ENCODE measurements at regions not wholly inside any gene's neighbourhood (a gene's known extent, or its start where the extent isn't known, plus 50 kb on each side); places are given as distances from the start of the nearest gene placed in this dataset.

GRCh38 chr12:83758888-83759631 lies 1072.4 kb downstream of the TMTC2 start:
- FAIRE-seq = no peak
- no peaks in the 10 kb centered on the region for H3K4me1 Mint-ChIP-seq (ENCODE audit: low read depth, unreplicated experiment)
- no peaks in the 10 kb centered on the region for H3K27me3 Mint-ChIP-seq (ENCODE audit: low read depth, unreplicated experiment)
- Histone ChIP-seq H4K20me1 (ENCODE audit: insufficient read depth, low read length) (no peaks in the 10 kb centered on the region), H3K9me3 (ENCODE audit: insufficient read depth, low read depth, low read length) (no peaks in the 10 kb centered on the region), H3K27me3 (ENCODE audit: insufficient read depth, low read length) (no peaks in the 10 kb centered on the region), H3K4me3 (ENCODE audit: insufficient read depth, low read depth, low read length) (no peak overlapping the region), H3K27ac (ENCODE audit: low read depth, low read length) (no peak overlapping the region), H3K9ac (ENCODE audit: low read length) (no peak overlapping the region), H3K4me1 (ENCODE audit: insufficient read depth, low read length) (no peaks in the 10 kb centered on the region), H3K4me2 (ENCODE audit: low read length) (no peak overlapping the region), H3K79me2 (ENCODE audit: insufficient read depth, low read length) (no peaks in the 10 kb centered on the region), H2AFZ (ENCODE audit: low read depth, low read length) (no peak overlapping the region), H3K36me3 (ENCODE audit: insufficient read depth, low read length) (no peaks in the 10 kb centered on the region)
- peaks cover 3% of the 10 kb centered on the region for H3K9me3 Mint-ChIP-seq (ENCODE audit: unreplicated experiment)
- no peak overlapping the region for H3K4me3 Mint-ChIP-seq (ENCODE audit: unreplicated experiment)
- DNase-seq (ENCODE audit: low read depth) = no peak
- TF ChIP-seq CTCF (IDR thresholded peaks at IDR 0.05; ENCODE audit: insufficient read depth, low read depth, low read length) (no peak), EZH2 (IDR thresholded peaks at IDR 0.05; ENCODE audit: insufficient read depth, low read length) (no peak)
- H3K27ac Mint-ChIP-seq (ENCODE audit: unreplicated experiment) = no peak overlapping the region
- H3K36me3 Mint-ChIP-seq (ENCODE audit: low read depth, unreplicated experiment) = no peaks in the 10 kb centered on the region

- Histone ChIP-seq H3K27me3 (ENCODE audit: insufficient read depth, low read length) (no peaks in the 10 kb centered on the region), H3K27ac (ENCODE audit: low read depth, low read length) (no peak overlapping the region), H3K9ac (ENCODE audit: low read length) (no peak overlapping the region), H3K36me3 (ENCODE audit: insufficient read depth, low read length) (no peaks in the 10 kb centered on the region), H3K79me2 (ENCODE audit: insufficient read depth, low read length) (no peaks in the 10 kb centered on the region), H3K4me2 (ENCODE audit: low read length) (no peak overlapping the region), H3K4me3 (ENCODE audit: insufficient read depth, low read depth, low read length) (no peak overlapping the region), H3K4me1 (ENCODE audit: insufficient read depth, low read length) (no peaks in the 10 kb centered on the region), H2AFZ (ENCODE audit: low read depth, low read length) (no peak overlapping the region), H4K20me1 (ENCODE audit: insufficient read depth, low read length) (no peaks in the 10 kb centered on the region), H3K9me3 (ENCODE audit: insufficient read depth, low read depth, low read length) (no peaks in the 10 kb centered on the region)
- DNase-seq (ENCODE audit: low read depth) = no peak
- no peak overlapping the region for H3K27ac Mint-ChIP-seq (ENCODE audit: unreplicated experiment)
- TF ChIP-seq EZH2 (IDR thresholded peaks at IDR 0.05; ENCODE audit: insufficient read depth, low read length) = no peak
- no peak for TF ChIP-seq CTCF (IDR thresholded peaks at IDR 0.05; ENCODE audit: insufficient read depth, low read depth, low read length)
- H3K36me3 Mint-ChIP-seq (ENCODE audit: low read depth, unreplicated experiment) = no peaks in the 10 kb centered on the region
- H3K27me3 Mint-ChIP-seq (ENCODE audit: low read depth, unreplicated experiment) = no peaks in the 10 kb centered on the region
- no peak for FAIRE-seq
- H3K9me3 Mint-ChIP-seq (ENCODE audit: unreplicated experiment) = no peaks in the 10 kb centered on the region
- no peaks in the 10 kb centered on the region for H3K4me1 Mint-ChIP-seq (ENCODE audit: low read depth, unreplicated experiment)
- H3K4me3 Mint-ChIP-seq (ENCODE audit: unreplicated experiment) = no peak overlapping the region
These were observed 1067.2 kb downstream of the TMTC2 start for GRCh38 chr12:83753904-83754303.

GRCh38 chr12:83753205-83753604 lies 1066.5 kb downstream of the TMTC2 start:
- no peak overlapping the region for H3K9ac ChIP-seq (ENCODE audit: low read length)
- H3K4me2 ChIP-seq (ENCODE audit: low read length) = no peak overlapping the region
- H3K79me2 ChIP-seq (ENCODE audit: insufficient read depth, low read length) = no peaks in the 10 kb centered on the region
- Mint-ChIP-seq H3K4me1 (ENCODE audit: low read depth, unreplicated experiment) (no peaks in the 10 kb centered on the region), H3K27me3 (ENCODE audit: low read depth, unreplicated experiment) (no peaks in the 10 kb centered on the region), H3K27ac (ENCODE audit: unreplicated experiment) (no peak overlapping the region), H3K9me3 (ENCODE audit: unreplicated experiment) (no peaks in the 10 kb centered on the region), H3K4me3 (ENCODE audit: unreplicated experiment) (no peak overlapping the region), H3K36me3 (ENCODE audit: low read depth, unreplicated experiment) (no peaks in the 10 kb centered on the region)
- H3K36me3 ChIP-seq (ENCODE audit: insufficient read depth, low read length) = no peaks in the 10 kb centered on the region
- H3K27me3 ChIP-seq (ENCODE audit: insufficient read depth, low read length) = no peaks in the 10 kb centered on the region
- TF ChIP-seq CTCF (IDR thresholded peaks at IDR 0.05; ENCODE audit: insufficient read depth, low read depth, low read length) (no peak), EZH2 (IDR thresholded peaks at IDR 0.05; ENCODE audit: insufficient read depth, low read length) (no peak)
- DNase-seq (ENCODE audit: low read depth) (no peak), FAIRE-seq (no peak)
- no peak overlapping the region for H3K4me3 ChIP-seq (ENCODE audit: insufficient read depth, low read depth, low read length)
- no peak overlapping the region for H3K27ac ChIP-seq (ENCODE audit: low read depth, low read length)
- no peak overlapping the region for H2AFZ ChIP-seq (ENCODE audit: low read depth, low read length)
- no peaks in the 10 kb centered on the region for H3K9me3 ChIP-seq (ENCODE audit: insufficient read depth, low read depth, low read length)
- H4K20me1 ChIP-seq (ENCODE audit: insufficient read depth, low read length) = no peaks in the 10 kb centered on the region
- H3K4me1 ChIP-seq (ENCODE audit: insufficient read depth, low read length) = no peaks in the 10 kb centered on the region

Measured in astrocyte (in vitro differentiated cells and primary cell).